C4-2B (cell line): ENCODE measurements at regions not wholly inside any gene's neighbourhood (a gene's known extent, or its start where the extent isn't known, plus 50 kb on each side); places are given as distances from the start of the nearest gene placed in this dataset.

Experiments
- ZFX ChIP-seq: fragments of 450-650 bp; IDR thresholded peaks from 2 replicates; pipeline ENCODE4 v1.6.1; 2017
- TF ChIP-seq, protein P1 (sequence below): fragments of 450-650 bp; conservative IDR thresholded peaks from 2 replicates; pipeline ENCODE4 v1.5.1; 2017; ENCODE audit warnings: mild to moderate bottlenecking

DNA sequence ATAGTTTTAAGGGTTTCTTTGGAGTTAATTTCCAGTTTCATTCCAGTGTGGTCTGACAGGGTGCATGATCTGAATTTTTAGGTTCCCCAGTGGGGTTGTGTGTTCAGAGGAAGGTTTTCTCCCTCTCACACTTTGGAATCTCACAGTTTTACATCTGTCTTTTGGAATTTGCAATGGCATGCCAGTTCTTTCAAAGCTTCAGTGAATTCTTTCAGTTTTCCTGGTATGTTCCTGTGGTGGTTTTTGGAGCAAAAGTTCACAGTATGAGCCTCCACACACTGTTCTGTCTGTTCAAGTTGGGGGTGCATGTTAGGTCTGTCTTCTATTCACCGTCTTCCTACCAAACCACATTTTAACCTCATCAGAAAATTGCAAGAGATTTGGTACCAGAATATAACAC, 624.2 kb downstream of the KCTD16 start:
- TF ChIP-seq, protein P1, sequence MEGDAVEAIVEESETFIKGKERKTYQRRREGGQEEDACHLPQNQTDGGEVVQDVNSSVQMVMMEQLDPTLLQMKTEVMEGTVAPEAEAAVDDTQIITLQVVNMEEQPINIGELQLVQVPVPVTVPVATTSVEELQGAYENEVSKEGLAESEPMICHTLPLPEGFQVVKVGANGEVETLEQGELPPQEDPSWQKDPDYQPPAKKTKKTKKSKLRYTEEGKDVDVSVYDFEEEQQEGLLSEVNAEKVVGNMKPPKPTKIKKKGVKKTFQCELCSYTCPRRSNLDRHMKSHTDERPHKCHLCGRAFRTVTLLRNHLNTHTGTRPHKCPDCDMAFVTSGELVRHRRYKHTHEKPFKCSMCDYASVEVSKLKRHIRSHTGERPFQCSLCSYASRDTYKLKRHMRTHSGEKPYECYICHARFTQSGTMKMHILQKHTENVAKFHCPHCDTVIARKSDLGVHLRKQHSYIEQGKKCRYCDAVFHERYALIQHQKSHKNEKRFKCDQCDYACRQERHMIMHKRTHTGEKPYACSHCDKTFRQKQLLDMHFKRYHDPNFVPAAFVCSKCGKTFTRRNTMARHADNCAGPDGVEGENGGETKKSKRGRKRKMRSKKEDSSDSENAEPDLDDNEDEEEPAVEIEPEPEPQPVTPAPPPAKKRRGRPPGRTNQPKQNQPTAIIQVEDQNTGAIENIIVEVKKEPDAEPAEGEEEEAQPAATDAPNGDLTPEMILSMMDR = no peak
- TF ChIP-seq ZFX = no peak
